ENCODE measurements at regions not wholly inside any gene's neighbourhood (a gene's known extent, or its start where the extent isn't known, plus 50 kb on each side); places are given as distances from the start of the nearest gene placed in this dataset.

- TF ChIP-seq CTCF (IDR thresholded peaks at IDR 0.05), result no peak
- no peak for TF ChIP-seq POLR2A (IDR thresholded peaks at IDR 0.05)
Measured at GRCh38 chr2:164388511-164388910, 232.8 kb downstream of the GRB14 start.
